ENCODE measurements at regions not wholly inside any gene's neighbourhood (a gene's known extent, or its start where the extent isn't known, plus 50 kb on each side); places are given as distances from the start of the nearest gene placed in this dataset.

- DNase-seq (ENCODE audit: low read depth) = no peak
- no peak overlapping the region for H3K4me3 ChIP-seq (ENCODE audit: low read length)
- TF ChIP-seq CTCF (conservative IDR thresholded peaks at IDR 0.05; ENCODE audit: low read depth, low read length) = no peak
Observed at GRCh38 chr9:75445144-75445543, 356.8 kb downstream of the OSTF1 start.

- no peak for TF ChIP-seq CTCF (conservative IDR thresholded peaks at IDR 0.05; ENCODE audit: low read depth, low read length)
- no peak for DNase-seq (ENCODE audit: low read depth)
- no peak overlapping the region for H3K4me3 ChIP-seq (ENCODE audit: low read length)
Observed at GRCh38 chr9:75447281-75447680, 359.0 kb downstream of the OSTF1 start.

- H3K4me3 ChIP-seq (ENCODE audit: low read length) = no peak overlapping the region
- no peak for TF ChIP-seq CTCF (conservative IDR thresholded peaks at IDR 0.05; ENCODE audit: low read depth, low read length)
- DNase-seq (ENCODE audit: low read depth) = no peak
Observed at GRCh38 chr9:75448281-75448680, 360.0 kb downstream of the OSTF1 start.

- no peak for TF ChIP-seq CTCF (conservative IDR thresholded peaks at IDR 0.05; ENCODE audit: low read depth, low read length)
- no peak for DNase-seq (ENCODE audit: low read depth)
- no peak overlapping the region for H3K4me3 ChIP-seq (ENCODE audit: low read length)
Observed at GRCh38 chr9:75448955-75449354, 360.6 kb downstream of the OSTF1 start.

- H3K4me3 ChIP-seq (ENCODE audit: low read length) = no peak overlapping the region
- no peak for DNase-seq (ENCODE audit: low read depth)
- no peak for TF ChIP-seq CTCF (conservative IDR thresholded peaks at IDR 0.05; ENCODE audit: low read depth, low read length)
Observed at GRCh38 chr9:75451045-75451444, 362.7 kb downstream of the OSTF1 start.

GRCh38 chr9:75451505-75451904, 363.2 kb downstream of the OSTF1 start:
- no peak for TF ChIP-seq CTCF (conservative IDR thresholded peaks at IDR 0.05; ENCODE audit: low read depth, low read length)
- DNase-seq (ENCODE audit: low read depth) = no peak
- no peak overlapping the region for H3K4me3 ChIP-seq (ENCODE audit: low read length)

- H3K4me3 ChIP-seq (ENCODE audit: low read length) = no peak overlapping the region
- no peak for DNase-seq (ENCODE audit: low read depth)
- TF ChIP-seq CTCF (conservative IDR thresholded peaks at IDR 0.05; ENCODE audit: low read depth, low read length) = no peak
Observed at GRCh38 chr9:75452512-75452911, 364.2 kb downstream of the OSTF1 start.
